GM18519 (cell line): ENCODE measurements at regions not wholly inside any gene's neighbourhood (a gene's known extent, or its start where the extent isn't known, plus 50 kb on each side); places are given as distances from the start of the nearest gene placed in this dataset.
"Not testable (repeated sequence)": the region's sequence is repeated elsewhere in the genome, so short reads cannot be mapped to it uniquely, and the experiment has no call there.

Source experiments
- ATAC-seq: cut with Tn5 transposase; IDR thresholded peaks from one replicate; pipeline ENCODE4 v1.9.1; 2021; ENCODE audit warnings: mild to moderate bottlenecking, moderate library complexity; ENCODE audit not compliant: unreplicated experiment, low FRiP score

- ATAC-seq = no peak
Observed at GRCh38 chr15:100764778-100765466, 114.7 kb upstream of the ALDH1A3 start.

- ATAC-seq = no peak
Observed at GRCh38 chr15:100765467-100766241, 114.0 kb upstream of the ALDH1A3 start.

DNA sequence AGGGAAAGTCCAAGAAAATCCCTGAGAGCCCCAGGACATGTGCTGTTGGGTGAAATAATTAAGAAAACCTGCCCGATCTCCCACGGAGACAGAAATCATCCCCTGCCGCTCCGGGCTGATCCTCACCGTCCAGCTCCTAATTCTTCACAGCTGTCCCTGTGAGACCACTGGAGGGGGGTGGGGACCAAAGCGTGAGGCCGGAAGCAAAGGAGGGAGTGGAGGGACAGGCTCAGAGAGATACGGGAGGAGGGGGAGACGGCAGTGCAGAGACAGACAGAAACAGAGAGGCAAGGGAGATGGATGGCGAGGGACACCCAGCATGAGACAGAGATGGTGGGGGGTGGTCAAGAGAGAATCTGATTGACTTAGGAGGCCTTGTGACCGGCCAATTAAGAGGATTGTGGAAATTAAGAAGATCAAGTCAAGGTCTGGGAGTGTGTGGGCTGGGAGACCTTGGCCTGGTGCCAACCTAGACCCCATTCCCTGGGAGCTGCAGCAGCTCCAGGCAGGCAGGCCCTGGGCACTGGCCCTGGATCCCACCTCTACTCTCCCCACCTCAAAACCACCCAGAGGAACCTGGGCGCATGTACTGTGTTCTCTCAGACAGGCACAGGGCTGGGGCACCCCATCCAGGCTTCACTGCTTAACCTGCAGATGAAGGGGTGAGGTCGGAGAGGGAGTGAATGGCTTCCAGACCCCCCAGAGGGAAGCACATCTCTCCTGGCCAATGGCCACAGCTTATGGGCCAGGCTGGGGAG lies 113.2 kb upstream of the ALDH1A3 start:
- no peak for ATAC-seq

- ATAC-seq = no peak
Observed at GRCh38 chr15:100767001-100767825, 112.4 kb upstream of the ALDH1A3 start.

DNA sequence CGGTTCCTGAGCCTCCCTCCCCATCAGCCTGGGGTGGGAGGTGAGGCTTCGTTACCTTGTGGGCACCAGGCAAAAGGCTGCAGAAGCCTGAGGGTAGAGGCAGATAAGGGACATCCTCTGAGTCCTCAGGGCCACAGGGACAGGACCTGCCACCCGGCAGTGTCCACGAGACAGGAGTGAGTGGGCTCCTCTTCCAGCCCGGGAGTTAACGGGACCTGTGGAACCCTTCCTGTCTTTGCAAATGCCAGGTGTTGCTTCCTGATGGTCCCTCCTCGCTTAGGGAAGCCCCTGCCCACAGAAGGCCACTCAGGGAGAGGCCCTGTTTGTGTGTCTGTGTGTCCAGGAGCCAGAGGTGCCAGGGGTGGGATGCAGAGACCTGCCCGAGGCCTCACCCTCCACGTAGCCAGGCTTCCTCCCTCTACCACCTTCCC lies 111.1 kb upstream of the ALDH1A3 start:
- ATAC-seq = no peak

DNA sequence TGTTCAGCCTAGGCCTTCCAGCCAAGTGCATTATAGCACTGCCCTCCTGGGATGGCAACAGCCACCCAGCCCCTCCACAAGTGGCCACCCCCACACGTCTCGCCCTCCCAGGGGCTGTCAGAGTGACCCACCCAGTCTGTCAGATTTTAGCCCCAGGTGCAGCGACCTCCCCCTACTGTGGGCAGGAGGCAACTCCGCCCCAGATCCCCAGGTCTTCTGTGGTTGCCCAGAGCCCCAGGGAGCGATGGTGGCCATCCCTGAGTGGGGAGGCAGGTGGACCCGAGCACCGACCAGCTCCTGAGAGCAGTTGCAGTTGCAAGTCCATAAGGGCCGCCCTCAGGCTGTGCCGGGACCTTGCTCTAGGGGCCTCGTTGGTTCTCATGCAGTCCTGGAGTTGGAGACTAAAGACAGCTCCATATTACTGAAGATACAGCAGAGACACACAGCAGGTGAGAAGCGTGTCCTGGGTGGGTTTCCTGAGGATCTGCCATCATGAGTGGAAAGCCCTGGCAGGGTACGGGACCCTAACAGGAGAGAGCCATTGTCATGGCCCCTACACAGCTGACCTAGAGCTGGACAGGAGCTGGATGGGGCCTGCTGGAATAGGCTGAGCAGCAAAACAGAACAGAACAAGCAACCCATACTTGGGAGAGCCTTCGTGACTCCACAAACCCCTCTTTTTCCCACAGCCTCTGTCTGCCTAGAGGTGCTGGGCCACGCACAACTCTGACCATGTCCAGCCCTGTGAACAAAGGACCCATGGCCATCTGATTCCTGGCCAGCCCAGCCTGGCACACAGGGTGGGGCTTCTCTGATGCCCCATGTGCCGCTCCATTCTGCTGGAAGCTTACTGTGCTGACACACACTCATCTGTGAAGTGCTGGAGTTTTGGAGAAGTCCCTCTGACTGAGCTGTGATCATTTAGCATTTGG lies 110.3 kb upstream of the ALDH1A3 start:
- no peak for ATAC-seq

GRCh38 chr15:100769975-100770340 lies 109.7 kb upstream of the ALDH1A3 start:
- no peak for ATAC-seq

- ATAC-seq = no peak
Observed at GRCh38 chr15:100770661-100771584, 108.7 kb upstream of the ALDH1A3 start.

- no peak for ATAC-seq
Observed at GRCh38 chr15:100771746-100772145, 107.9 kb upstream of the ALDH1A3 start.

DNA sequence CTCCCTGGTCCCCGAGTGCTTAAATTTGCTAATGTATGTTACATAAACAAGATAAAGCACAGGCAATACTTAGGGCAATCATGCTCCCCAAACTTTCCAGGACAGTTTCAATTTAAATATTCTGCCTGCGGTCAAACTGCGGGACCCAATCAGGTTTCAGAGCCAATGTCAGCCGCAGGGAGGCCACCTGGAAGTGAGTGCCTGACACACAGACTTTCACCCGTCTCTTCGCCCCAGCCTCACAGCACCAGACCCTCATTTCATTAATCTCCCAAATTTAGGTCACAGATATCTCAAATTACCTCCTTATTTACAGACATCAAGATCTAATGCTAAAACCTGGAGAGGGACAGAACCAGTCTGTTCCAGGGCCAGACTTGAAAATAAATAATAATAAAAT lies 107.2 kb upstream of the ALDH1A3 start:
- no peak for ATAC-seq

DNA sequence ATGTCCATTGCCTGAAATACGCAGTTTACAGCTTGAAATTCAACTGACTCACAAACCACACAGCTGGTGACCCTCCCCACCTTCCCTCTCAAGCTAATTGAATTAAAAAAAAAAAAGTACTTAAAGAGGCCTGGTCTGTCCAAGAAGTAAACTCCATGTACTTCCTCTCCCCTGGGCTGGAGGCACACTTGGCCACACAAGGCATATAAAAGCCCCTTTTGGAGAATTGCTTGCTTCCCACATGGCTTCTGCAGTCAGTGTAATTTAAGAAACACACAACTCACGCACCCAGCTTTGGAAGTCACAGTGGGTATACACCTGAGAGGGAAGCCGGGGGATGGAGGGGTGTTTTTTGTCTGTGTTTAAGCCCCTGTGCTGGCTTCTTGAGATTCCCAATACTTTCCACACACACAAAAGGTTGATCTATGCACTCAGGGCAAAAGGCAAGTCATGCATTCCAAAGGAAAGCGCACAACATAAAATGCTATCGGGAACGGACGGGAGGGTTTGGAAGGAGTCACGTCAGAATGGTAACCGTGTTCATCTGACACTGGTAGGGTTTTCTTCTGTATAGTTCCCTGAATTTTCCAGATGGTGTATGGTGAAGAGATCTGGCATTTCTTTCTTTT lies 106.6 kb upstream of the ALDH1A3 start:
- no peak for ATAC-seq

- ATAC-seq = not testable (repeated sequence)
Observed at GRCh38 chr15:100774044-100774443, 105.6 kb upstream of the ALDH1A3 start.

GRCh38 chr15:100775581-100776185 lies 103.9 kb upstream of the ALDH1A3 start:
- no peak for ATAC-seq

DNA sequence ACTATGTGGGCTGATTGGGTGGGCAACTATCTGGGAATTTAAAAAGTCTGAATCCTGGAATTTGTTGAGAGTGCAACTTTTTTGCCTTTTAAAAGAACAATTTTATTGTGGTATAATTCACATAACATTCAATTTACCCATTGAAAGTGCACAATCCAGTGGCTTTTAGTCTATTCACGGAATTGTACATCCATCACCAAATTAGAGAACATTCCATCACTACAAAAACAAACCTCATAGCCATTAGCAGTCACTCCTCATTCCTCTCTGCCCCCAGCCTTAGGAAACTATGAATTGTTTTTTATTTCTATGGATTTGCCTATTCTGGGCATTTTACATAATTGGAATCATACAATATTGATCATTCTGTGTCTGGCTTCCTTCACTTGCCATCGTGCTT lies 101.8 kb upstream of the ALDH1A3 start:
- no peak for ATAC-seq

DNA sequence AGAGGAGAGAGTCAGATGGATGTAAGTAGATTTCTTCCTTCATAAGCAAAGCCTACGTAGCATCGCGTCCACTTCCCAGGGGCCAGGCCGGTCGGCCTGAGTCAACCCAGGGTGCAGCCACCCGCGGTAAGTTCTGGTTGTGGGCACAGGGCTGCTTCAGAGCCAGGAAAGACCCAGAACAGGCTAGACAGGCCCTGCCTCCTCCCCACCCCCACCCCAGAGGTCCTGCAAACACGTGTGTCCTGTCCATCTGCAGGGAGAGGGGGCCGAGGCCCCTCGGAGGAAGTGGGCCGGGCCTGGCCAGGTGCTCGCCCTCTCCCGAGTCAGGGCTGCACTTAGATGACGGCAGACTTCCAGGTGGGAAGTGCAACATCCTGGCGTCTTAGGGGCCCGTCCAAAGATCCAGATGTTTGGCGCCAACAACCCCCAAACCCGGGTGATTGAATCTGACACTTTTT lies 100.8 kb upstream of the ALDH1A3 start:
- ATAC-seq = no peak

DNA sequence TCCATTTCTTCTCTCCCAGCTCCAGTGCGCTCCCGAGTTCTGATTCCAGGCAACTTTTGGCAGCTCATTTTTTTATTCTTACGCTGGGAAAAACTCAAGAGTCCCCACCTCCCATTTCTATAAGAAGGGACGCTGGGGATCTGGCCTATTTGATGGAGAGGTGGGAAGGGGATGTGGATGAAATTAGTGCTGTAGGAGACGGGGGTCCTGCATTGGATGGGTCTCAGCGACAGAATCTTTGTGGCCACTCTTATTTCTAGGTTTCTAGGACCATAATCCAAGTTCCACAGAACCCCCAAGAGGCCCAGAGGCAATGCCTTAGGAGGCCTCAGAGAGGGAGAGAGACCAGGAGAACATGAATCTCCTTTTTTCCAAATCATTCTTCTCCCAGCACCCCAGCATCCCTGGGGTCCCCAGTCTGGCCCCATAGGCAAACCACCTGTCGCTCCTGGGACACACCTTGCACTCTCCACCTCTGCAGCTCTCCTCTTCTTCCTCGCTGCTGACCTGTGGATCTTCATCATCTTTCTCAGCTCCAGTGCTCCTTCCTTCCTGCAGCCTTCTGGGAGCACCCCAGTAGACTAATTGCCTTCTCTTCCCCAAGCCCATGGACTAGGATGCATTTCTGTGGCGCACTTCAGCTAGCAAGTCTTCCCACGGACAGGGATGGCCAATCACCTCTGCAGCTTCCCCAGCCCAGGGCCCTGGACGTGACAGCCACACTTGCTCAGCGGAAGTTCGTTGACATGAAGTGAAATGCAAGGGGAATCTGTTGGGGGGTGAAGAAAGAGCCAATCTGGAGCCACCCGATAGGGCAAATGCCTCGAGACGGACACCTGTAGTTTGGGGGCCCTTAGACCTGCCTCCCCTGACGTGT lies 100.1 kb upstream of the ALDH1A3 start:
- ATAC-seq = no peak
